GM12878 (cell line): ENCODE measurements at regions not wholly inside any gene's neighbourhood (a gene's known extent, or its start where the extent isn't known, plus 50 kb on each side); places are given as distances from the start of the nearest gene placed in this dataset.

Experiments
- ATAC-seq: fragments of 200-7000 bp; cut with Tn5 transposase; 3 replicates; pipeline ENCODE4 v1.9.1; 2020; ENCODE audit warnings: mild to moderate bottlenecking, moderate library complexity
- BruUV-seq: library from RNA; stranded (reverse); fragments of 400-500 nt; replicated peaks from 2 replicates; lab custom pipeline; 2021; lab: Mats Ljungman, UMichigan
- CTCF ChIA-PET: fragments of 300-600 bp; sonication (Branson Sonifier 250); formaldehyde crosslinking; extraction: SDS; loops from one replicate; lab custom pipeline; 2021; ENCODE audit warnings: inconsistent platforms; lab: Yijun Ruan, JAX
- POLR2A ChIA-PET: fragments of 350-600 bp; formaldehyde crosslinking; extraction: SDS; loops from one replicate; lab custom pipeline; 2021; ENCODE audit warnings: inconsistent platforms; lab: Charles Lee
- RAD21 ChIA-PET: fragments of 300-600 bp; sonication (Branson Sonifier 250); formaldehyde crosslinking; loops from one replicate; lab custom pipeline; 2023; ENCODE audit warnings: antibody characterized with exemption; ENCODE audit not compliant: unreplicated experiment; lab: Charles Lee
- SMC1A ChIA-PET: fragments of 300-600 bp; sonication (Branson Sonifier 250); formaldehyde crosslinking; loops from one replicate; lab custom pipeline; 2023; ENCODE audit not compliant: unreplicated experiment, uncharacterized antibody; lab: Charles Lee
- DNase-seq: peaks from one replicate; pipeline ENCODE4 v3.0.0-alpha.2; 2011; ENCODE audit warnings: low read depth, low spot score
- FAIRE-seq: peaks from 3 replicates; lab custom pipeline; 2011; peaks lifted over from hg19 to GRCh38; lab: Jason Lieb, UNC
- H2AFZ ChIP-seq: 2 replicates; pipeline ENCODE4 v1.6.0; 2011; ENCODE audit warnings: low read depth, low read length, control low read depth; ENCODE audit not compliant: control insufficient read depth
- H3K27ac ChIP-seq: 2 replicates; pipeline ENCODE4 v1.5.1; 2011; ENCODE audit warnings: control low read depth; ENCODE audit not compliant: control insufficient read depth, insufficient read depth
- H3K27me3 ChIP-seq, 2 experiments: replicated peaks in 1 of 2; 2 replicates each; pipeline versions ENCODE4 v1.6.0 to v1.6.1; 2011; ENCODE audit warnings: low read length in 1 of 2; ENCODE audit not compliant: control insufficient read depth in 2 of 2, insufficient read depth in 2 of 2
- H3K36me3 ChIP-seq, 2 experiments: 2 replicates each; pipeline ENCODE4 v1.5.1; 2011; ENCODE audit warnings: low read length in 1 of 2; ENCODE audit not compliant: control insufficient read depth in 2 of 2, insufficient read depth in 2 of 2
- H3K4me1 ChIP-seq: 2 replicates; pipeline ENCODE4 v1.6.1; 2011; ENCODE audit warnings: mild to moderate bottlenecking, low read length, moderate library complexity, mixed read lengths; ENCODE audit not compliant: control insufficient read depth, insufficient read depth
- H3K4me2 ChIP-seq: 2 replicates; pipeline ENCODE4 v1.6.0; 2011; ENCODE audit warnings: control low read depth; ENCODE audit not compliant: control insufficient read depth, insufficient read depth
- H3K4me3 ChIP-seq: fragments of 200-600 bp; sonication (generic); 2 replicates; pipeline ENCODE4 v1.5.1; 2016
- H3K79me2 ChIP-seq: 2 replicates; pipeline ENCODE4 v1.6.0; 2011; ENCODE audit warnings: low read length; ENCODE audit not compliant: control insufficient read depth, insufficient read depth
- H3K9ac ChIP-seq: 2 replicates; pipeline ENCODE4 v1.8.0; 2011; ENCODE audit warnings: low read length, control low read depth, mixed read lengths; ENCODE audit not compliant: control insufficient read depth, insufficient read depth
- H3K9me3 ChIP-seq: replicated peaks from 3 replicates; pipeline ENCODE4 v1.5.1; 2011; ENCODE audit warnings: mild to moderate bottlenecking, low read length; ENCODE audit not compliant: control insufficient read depth, insufficient read depth
- H4K20me1 ChIP-seq: 2 replicates; pipeline ENCODE4 v1.6.0; 2011; ENCODE audit not compliant: control insufficient read depth, insufficient read depth
- CREB1 ChIP-seq: IDR thresholded peaks from 2 replicates; pipeline ENCODE4 v1.6.1; 2012; ENCODE audit warnings: low read depth, mild to moderate bottlenecking, inconsistent platforms
- ETV6 ChIP-seq, 2 experiments: fragments of 450-650 bp in 1 of 2; IDR thresholded peaks in 1 of 2; conservative IDR thresholded peaks in 1 of 2; 2 replicates each; pipeline ENCODE4 v1.6.1; 2014; ENCODE audit warnings: antibody characterized with exemption in 1 of 2, borderline replicate concordance in 1 of 2, low read depth in 1 of 2, mild to moderate bottlenecking in 1 of 2, moderate library complexity in 1 of 2
- IRF5 ChIP-seq: fragments of 450-650 bp; IDR thresholded peaks from 2 replicates; pipeline ENCODE4 v1.6.1; 2017; ENCODE audit warnings: borderline replicate concordance
- RELB ChIP-seq: fragments of 450-650 bp; IDR thresholded peaks from 2 replicates; pipeline ENCODE4 v1.6.1; 2017; ENCODE audit warnings: low read depth, mild to moderate bottlenecking, moderate library complexity
- SP1 ChIP-seq: IDR thresholded peaks from one replicate; pipeline ENCODE4 v1.6.1; 2011; ENCODE audit warnings: low read depth, low read length
- SPI1 ChIP-seq: IDR thresholded peaks from 2 replicates; pipeline ENCODE4 v1.6.1; 2011; ENCODE audit warnings: low read depth, mild to moderate bottlenecking, low read length, moderate library complexity, borderline replicate concordance; ENCODE audit not compliant: insufficient read depth
- TARDBP ChIP-seq: IDR thresholded peaks from 2 replicates; pipeline ENCODE4 v1.6.1; 2016; ENCODE audit warnings: borderline replicate concordance
- WGBS: methylation state at CpG from one replicate; pipeline ENCODE4 v1.1.6; 2016; ENCODE audit warnings: low lambda C conversion rate; ENCODE audit not compliant: insufficient replicate concordance, insufficient coverage; ENCODE audit errors: missing lambda C conversion rate; 5-methylcytosine and 5-hydroxymethylcytosine counted together
- in situ Hi-C: fragments of 300-500 bp; cut with MboI; formaldehyde crosslinking; loops from 9 replicates; pipeline ENCODE4 v1.14.3; 2018; ENCODE audit warnings: mixed read lengths
- intact Hi-C: fragments of 100-400 bp; cut with micrococcal nuclease; formaldehyde crosslinking; loops from one replicate; pipeline ENCODE4 v1.14.2; 2022; ENCODE audit not compliant: unreplicated experiment
- TF ChIP-seq, protein P1 (sequence below): IDR thresholded peaks from 2 replicates; pipeline ENCODE4 v1.6.1; 2011; ENCODE audit warnings: low read depth, low read length, improper control_type of control experiment, borderline replicate concordance

- TF ChIP-seq, protein P1, sequence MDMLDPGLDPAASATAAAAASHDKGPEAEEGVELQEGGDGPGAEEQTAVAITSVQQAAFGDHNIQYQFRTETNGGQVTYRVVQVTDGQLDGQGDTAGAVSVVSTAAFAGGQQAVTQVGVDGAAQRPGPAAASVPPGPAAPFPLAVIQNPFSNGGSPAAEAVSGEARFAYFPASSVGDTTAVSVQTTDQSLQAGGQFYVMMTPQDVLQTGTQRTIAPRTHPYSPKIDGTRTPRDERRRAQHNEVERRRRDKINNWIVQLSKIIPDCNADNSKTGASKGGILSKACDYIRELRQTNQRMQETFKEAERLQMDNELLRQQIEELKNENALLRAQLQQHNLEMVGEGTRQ, result no peak
Observed at GRCh38 chr1:232303222-232303620, 326.7 kb downstream of the SIPA1L2 start (continued).

DNA sequence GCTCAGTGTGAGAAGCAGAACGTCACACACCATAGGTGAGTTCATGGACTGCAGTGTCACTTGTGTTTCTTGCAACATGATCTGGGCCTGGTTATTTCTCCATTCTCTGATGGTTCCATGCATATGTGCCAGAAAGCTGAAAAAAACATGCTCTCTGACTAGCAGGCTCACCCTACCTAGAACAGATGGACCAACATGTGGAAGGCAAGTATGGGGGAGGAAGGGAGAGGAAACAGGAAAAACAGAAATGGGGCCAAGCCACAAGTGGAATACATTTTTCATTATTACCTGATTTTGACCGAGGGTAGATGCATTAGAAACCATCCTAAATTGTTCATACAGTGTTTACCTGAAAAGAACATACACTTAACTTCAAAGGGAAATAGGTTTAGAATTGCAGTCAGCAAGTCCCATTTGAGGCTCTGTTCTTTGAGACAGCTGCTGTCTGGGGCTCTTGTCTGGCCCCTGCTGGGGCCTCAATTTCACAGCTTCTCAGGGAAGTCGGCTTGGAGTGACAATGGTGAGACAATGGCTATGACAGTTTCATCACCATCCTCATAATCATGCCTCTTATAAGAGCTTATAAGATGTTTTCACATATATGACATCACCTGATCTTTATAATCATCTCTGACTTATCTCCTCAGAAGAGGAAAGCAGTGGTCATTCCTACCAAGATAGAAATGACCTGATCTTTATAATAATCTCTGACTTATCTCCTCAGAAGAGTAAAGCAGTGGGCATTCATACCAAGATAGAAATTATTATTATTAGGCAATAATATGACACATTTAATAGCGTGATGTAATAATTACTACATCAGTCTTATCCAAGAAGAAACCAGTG, 327.3 kb downstream of the SIPA1L2 start:
- 3% methylated on average over 4 of the region's 4 CpGs for WGBS
- H3K9ac ChIP-seq, result no peak overlapping the region
- H3K9me3 ChIP-seq, result no peaks in the 10 kb centered on the region
- no peaks in the 10 kb centered on the region for H4K20me1 ChIP-seq
- POLR2A ChIA-PET, result no interaction called here
- ATAC-seq (no peak), DNase-seq (no peak), FAIRE-seq (no peak)
- no peak overlapping the region for H3K4me2 ChIP-seq
- no peaks in the 10 kb centered on the region for H3K36me3 ChIP-seq
- BruUV-seq, result no TSS peak
- CTCF ChIA-PET, result no interaction called here
- H3K4me3 ChIP-seq, result no peak overlapping the region
- H2AFZ ChIP-seq, result no peak overlapping the region
- H3K27me3 ChIP-seq, result peaks cover 0 to 2% of the 10 kb centered on the region in 2 experiments; a peak in 2 of 4 replicates
- no peaks in the 10 kb centered on the region for H3K79me2 ChIP-seq
- intact Hi-C loops (no loop called here), in situ Hi-C loops (no loop called here)
- H3K27ac ChIP-seq, result no peak overlapping the region
- no peaks in the 10 kb centered on the region for H3K4me1 ChIP-seq
- SMC1A ChIA-PET, result no interaction called here
- RAD21 ChIA-PET, result no interaction called here
- TF ChIP-seq RELB (no peak), IRF5 (no peak), CREB1 (no peak), SP1 (no peak), ETV6 (conservative IDR thresholded peaks at IDR 0.05 in 1 of 2, IDR thresholded peaks at IDR 0.05 in 1 of 2; ENCODE audit: borderline replicate concordance in 1 of 2, low read depth in 1 of 2) (no peak), TARDBP (no peak), SPI1 (no peak)
